ENCODE measurements at regions not wholly inside any gene's neighbourhood (a gene's known extent, or its start where the extent isn't known, plus 50 kb on each side); places are given as distances from the start of the nearest gene placed in this dataset.

GRCh38 chr5:10173716-10174115 lies 76.0 kb downstream of the ATPSCKMT start:
- no peak for DNase-seq (ENCODE audit: low read depth in 2 of 2)

GRCh38 chr5:10172247-10172646 lies 77.4 kb downstream of the ATPSCKMT start:
- DNase-seq (ENCODE audit: low read depth in 2 of 2) = no peak

GRCh38 chr5:10169359-10169758 lies 80.3 kb downstream of the ATPSCKMT start:
- DNase-seq (ENCODE audit: low read depth in 2 of 2) = no peak

- no peak for DNase-seq (ENCODE audit: low read depth in 2 of 2)
Measured at GRCh38 chr5:10168254-10168653, 81.4 kb downstream of the ATPSCKMT start.

- DNase-seq (ENCODE audit: low read depth in 2 of 2) = no peak
Measured at GRCh38 chr5:10167806-10168205, 81.9 kb downstream of the ATPSCKMT start.

DNA sequence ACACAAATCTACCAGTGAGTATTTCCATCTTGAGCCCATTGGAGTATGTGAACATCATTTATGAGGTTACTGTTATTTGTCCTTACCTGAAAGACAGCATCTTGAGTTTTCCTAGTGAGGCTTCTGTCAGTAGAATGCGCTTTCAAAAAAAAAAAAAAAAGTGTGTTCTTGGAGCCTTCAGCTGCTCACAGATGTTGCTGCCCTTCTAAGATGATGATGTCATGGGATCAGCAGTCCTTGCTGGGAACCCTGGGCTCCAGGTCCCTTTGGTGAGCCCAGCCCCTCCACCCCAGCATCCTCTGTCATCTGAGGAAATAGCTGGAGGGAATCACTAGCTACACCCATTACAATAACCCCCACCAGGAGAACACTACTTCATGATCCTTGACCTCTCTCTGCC lies 83.3 kb downstream of the ATPSCKMT start:
- no peak for DNase-seq (ENCODE audit: low read depth in 2 of 2)

GRCh38 chr5:10162468-10162867 lies 87.2 kb downstream of the ATPSCKMT start:
- no peak for DNase-seq (ENCODE audit: low read depth in 2 of 2)

GRCh38 chr5:10161778-10162177 lies 87.9 kb downstream of the ATPSCKMT start:
- no peak for DNase-seq (ENCODE audit: low read depth in 2 of 2)

GRCh38 chr5:10160241-10160640 lies 89.4 kb downstream of the ATPSCKMT start:
- no peak for DNase-seq (ENCODE audit: low read depth in 2 of 2)

- DNase-seq (ENCODE audit: low read depth in 2 of 2) = no peak
Measured at GRCh38 chr5:10158886-10159285, 90.8 kb downstream of the ATPSCKMT start.

DNA sequence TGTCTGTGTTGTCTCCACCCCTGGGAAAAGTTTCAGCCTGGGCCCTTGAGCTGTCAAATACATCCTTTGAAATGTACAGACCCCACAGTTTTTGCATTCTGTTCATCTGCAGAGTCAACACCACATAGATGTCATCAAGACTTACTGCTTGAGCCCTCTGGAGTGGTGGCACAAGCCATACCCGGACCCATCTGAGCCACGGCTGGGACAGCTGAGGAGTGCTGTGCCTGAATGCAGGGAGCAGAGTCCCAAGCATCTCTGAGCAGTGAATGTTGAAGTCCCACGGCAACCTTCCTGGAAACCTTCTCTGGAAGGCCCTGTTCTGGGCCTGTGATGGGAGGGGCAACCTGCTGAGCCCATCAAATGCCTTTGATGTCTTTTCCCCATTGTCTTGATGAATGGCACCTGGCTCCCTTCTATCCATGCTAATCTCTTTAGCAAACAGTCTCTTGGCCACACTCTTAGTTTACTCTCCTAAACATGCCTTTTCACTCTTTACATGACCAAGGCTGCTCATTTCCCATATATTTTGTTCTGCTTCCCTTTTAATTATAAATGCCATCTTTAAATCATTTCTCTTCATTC lies 92.5 kb downstream of the ATPSCKMT start:
- no peak for DNase-seq (ENCODE audit: low read depth in 2 of 2)

DNA sequence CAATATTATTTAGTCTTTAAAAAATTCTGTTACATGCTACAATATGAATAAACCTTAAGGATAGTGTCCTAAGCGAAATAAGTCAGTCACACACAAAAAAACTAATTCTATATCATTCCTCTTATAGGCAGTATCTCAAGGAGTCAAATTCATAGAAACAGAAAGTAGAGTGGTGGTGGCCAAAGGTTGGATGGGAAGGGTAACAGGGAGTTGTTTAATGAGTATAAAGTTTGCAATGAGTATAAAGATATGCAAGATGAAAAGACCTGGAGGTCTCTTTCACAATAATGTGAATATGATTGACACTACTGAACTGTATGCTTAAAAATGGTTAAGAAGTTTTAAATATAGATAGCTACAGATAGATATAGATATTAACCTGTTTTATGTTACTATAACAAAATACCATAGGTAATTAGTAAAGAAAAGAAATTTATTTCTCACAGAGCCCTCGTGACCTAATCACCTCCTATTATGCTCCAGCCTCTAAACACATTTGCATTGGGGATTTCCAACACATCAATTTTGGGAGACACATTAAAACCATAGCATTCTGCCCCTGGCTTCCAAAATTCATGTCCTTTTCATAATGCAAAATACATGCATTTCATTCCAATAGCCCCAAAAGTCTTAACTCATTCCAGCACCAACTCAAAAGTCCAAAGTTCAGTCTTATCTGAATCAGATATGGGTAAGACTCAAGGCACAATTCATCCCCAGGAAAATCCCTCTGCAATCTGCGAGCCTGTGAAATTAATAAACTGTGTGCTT lies 93.6 kb downstream of the ATPSCKMT start:
- DNase-seq (ENCODE audit: low read depth in 2 of 2) = no peak

DNA sequence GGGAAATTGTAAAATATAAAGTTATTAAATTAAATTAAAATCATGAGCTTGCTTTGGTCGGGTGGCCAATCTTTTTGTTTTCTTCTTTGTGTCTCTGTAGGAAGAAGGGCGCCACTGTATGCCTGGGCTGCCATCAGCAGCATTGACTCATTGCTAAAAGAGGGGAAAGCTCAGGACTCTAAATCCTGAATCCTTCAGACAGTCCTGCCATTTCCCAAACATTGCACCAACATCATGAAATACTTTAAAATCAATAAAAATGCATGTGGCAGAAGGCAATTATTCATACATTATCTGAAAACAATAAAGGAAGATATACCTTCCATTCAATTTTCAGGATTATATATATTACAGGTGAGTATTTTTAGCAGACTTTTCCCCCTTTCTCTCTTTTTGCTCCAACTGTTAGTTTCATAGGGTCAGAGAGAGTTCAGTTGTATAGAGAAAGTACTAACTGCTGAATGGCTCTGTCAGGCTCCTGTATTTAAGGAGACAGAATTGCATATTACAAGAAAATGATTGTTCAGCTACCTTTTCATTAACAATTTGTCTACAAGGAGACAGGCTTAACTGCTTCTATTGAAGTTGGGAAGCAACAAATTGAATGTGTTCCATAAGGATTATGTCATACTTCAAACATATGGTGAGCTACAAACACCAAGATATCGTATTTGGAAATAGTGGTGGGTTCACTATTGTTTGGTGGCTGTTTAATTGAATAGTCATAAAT lies 95.7 kb downstream of the ATPSCKMT start:
- DNase-seq (ENCODE audit: low read depth in 2 of 2) = no peak

DNA sequence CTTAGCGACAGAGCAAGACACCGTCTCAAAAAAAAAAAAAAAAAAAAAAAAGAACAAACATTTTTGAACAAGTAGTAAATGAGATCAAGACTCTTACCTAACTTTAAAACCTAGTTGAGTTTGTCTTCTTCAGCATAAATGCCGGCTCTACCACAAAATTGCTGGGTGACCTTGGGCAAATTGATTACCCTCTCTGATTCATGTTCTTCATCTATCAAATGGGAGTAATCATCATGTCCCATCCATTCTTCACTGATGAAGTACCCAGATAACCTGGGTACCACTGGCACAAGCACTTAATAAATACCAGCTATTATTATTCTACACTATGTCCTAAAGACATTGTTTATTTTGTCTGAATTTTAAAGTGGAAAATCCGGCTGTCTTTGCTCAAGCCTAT lies 96.3 kb downstream of the ATPSCKMT start:
- DNase-seq (ENCODE audit: low read depth in 2 of 2) = no peak

DNA sequence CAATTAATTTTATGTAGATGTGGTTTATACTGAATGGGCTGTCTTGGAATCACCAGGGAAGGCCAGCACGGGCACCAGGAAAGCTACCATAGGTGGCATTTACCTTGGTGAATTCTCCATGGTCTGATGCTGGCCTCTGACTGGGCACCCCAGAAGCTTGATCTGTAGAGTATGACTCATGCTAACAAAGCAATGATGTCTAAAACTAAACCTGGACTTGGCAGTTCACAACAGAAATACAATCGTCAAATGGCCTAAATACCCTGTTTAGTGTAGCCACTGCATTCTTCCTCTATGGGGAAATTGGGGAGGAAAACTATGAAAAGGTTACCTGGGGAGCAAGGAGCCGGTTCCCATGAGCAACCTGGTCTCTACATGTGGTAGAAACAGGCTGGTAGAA lies 98.0 kb downstream of the ATPSCKMT start:
- DNase-seq (ENCODE audit: low read depth in 2 of 2) = no peak

DNA sequence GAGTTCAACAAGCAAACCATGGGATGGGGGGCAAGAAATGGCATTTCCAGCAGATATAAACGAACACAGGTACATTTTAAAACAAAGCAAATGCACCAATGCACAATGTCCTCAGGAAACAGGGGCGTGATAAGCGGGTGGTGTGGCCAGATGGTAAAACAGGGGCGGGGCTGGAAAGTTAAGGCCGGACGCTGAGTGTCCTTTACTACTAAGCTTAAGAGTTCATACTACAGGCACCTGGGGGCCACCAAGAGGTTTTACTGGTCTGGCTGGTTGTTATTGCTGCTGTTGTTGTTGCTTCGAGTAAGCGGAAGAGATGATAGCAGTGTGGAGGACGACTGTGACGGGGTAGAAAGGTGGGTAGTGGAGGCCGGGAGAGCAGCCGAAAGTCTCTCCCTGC lies 99.8 kb downstream of the ATPSCKMT start:
- no peak for DNase-seq (ENCODE audit: low read depth in 2 of 2)

GRCh38 chr5:10145923-10146401 lies 103.7 kb downstream of the ATPSCKMT start:
- DNase-seq (ENCODE audit: low read depth in 2 of 2) = peak; percentile 14 to 15

DNA sequence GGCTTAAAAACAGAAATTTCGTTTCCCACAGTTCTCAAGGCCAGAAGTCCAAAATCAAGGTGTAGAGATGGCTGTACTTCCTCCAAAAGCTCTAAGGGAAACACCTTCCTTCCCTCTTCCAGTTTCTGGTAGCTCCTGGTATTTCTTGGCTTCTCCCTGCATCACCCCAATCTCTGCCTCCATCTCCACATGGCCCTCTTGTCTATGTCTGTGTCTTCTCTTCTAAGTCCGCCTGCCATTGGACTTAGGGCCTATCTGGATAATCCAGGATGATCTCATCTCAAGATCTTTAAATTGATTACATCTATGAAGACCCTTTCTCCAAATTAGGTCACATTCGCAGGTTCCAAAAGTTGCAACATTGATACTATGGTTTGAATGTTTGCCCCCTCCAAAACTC lies 105.6 kb downstream of the ATPSCKMT start:
- DNase-seq (ENCODE audit: low read depth in 2 of 2) = no peak

- DNase-seq (ENCODE audit: low read depth in 2 of 2) = peak; percentile 2 to 7
Measured at GRCh38 chr5:10140195-10140973, 109.3 kb downstream of the ATPSCKMT start.

DNA sequence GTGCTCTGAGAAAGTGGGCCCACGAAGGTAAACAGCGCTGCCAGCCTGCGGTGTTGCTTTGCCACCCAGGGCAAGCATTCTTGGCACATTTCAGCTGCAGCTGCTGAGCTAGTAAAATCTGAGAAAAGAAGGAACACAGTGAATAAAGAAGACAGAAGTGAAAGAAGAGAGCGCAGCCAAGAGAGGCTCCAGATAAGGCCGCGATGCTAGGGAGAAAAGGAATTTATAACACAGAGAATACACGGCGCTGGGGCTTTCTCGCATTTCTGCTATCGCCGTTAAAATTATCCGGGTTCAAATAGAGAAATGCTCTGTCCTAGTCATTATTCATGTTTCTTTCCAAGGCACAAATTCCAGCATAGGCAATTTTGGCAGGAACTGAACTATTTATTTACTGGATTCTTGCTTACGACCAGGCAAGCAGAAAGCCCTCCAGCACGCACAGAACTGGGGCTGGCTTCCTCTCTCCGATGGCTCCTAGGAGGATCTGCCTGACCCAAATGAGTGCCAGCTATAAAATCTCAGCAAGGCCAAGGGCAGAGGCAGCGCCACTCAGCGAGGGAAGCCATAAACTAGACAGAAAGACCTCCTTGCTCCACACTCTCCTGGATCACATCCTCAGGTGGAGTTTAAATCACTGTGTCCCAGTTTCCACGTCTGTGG lies 111.2 kb downstream of the ATPSCKMT start:
- no peak for DNase-seq (ENCODE audit: low read depth in 2 of 2)

GRCh38 chr5:10133830-10134229 lies 115.9 kb downstream of the ATPSCKMT start:
- DNase-seq (ENCODE audit: low read depth in 2 of 2) = no peak
